ENCODE measurements at regions not wholly inside any gene's neighbourhood (a gene's known extent, or its start where the extent isn't known, plus 50 kb on each side); places are given as distances from the start of the nearest gene placed in this dataset.

- no peak for DNase-seq (ENCODE audit: extremely low read depth, low read depth)
- H3K4me3 ChIP-seq (replicated peaks; ENCODE audit: low read depth, low read length): no peak overlapping the region
- no peak for TF ChIP-seq CTCF (IDR thresholded peaks at IDR 0.05; ENCODE audit: low read depth, low read length, missing control alignments)
Measured at GRCh38 chr9:11833056-11833455, 860.1 kb upstream of the TYRP1 start.

- H3K4me3 ChIP-seq (replicated peaks; ENCODE audit: low read depth, low read length): no peak overlapping the region
- TF ChIP-seq CTCF (IDR thresholded peaks at IDR 0.05; ENCODE audit: low read depth, low read length, missing control alignments): no peak
- DNase-seq (ENCODE audit: extremely low read depth, low read depth): no peak
Measured at GRCh38 chr9:11868795-11869194, 824.4 kb upstream of the TYRP1 start.

- no peak for DNase-seq (ENCODE audit: extremely low read depth, low read depth)
- no peak for TF ChIP-seq CTCF (IDR thresholded peaks at IDR 0.05; ENCODE audit: low read depth, low read length, missing control alignments)
Measured at GRCh38 chr9:11871852-11872251, 821.3 kb upstream of the TYRP1 start.

GRCh38 chr9:11872471-11872870, 820.7 kb upstream of the TYRP1 start:
- H3K4me3 ChIP-seq (replicated peaks; ENCODE audit: low read depth, low read length): no peak overlapping the region
- TF ChIP-seq CTCF (IDR thresholded peaks at IDR 0.05; ENCODE audit: low read depth, low read length, missing control alignments): no peak
- no peak for DNase-seq (ENCODE audit: extremely low read depth, low read depth)

More at GRCh38 chr9:11871852-11872251, 821.3 kb upstream of the TYRP1 start:
- no peak overlapping the region for H3K4me3 ChIP-seq (replicated peaks; ENCODE audit: low read depth, low read length)

- H3K4me3 ChIP-seq (replicated peaks; ENCODE audit: low read depth, low read length): no peak overlapping the region
- no peak for DNase-seq (ENCODE audit: extremely low read depth, low read depth)
- no peak for TF ChIP-seq CTCF (IDR thresholded peaks at IDR 0.05; ENCODE audit: low read depth, low read length, missing control alignments)
Measured at GRCh38 chr9:11874414-11874813, 818.8 kb upstream of the TYRP1 start.

GRCh38 chr9:11892401-11892800, 800.8 kb upstream of the TYRP1 start:
- H3K4me3 ChIP-seq (replicated peaks; ENCODE audit: low read depth, low read length): no peak overlapping the region
- TF ChIP-seq CTCF (IDR thresholded peaks at IDR 0.05; ENCODE audit: low read depth, low read length, missing control alignments): no peak
- DNase-seq (ENCODE audit: extremely low read depth, low read depth): no peak

GRCh38 chr9:11893331-11893730, 799.9 kb upstream of the TYRP1 start:
- no peak for DNase-seq (ENCODE audit: extremely low read depth, low read depth)
- TF ChIP-seq CTCF (IDR thresholded peaks at IDR 0.05; ENCODE audit: low read depth, low read length, missing control alignments): no peak
- H3K4me3 ChIP-seq (replicated peaks; ENCODE audit: low read depth, low read length): no peak overlapping the region

Data from HFF-Myc (cell line).